Bronchial epithelial cell (primary cell): ENCODE measurements at regions not wholly inside any gene's neighbourhood (a gene's known extent, or its start where the extent isn't known, plus 50 kb on each side); places are given as distances from the start of the nearest gene placed in this dataset.

Experiments used
- DNase-seq: peaks from one replicate; pipeline ENCODE4 v3.0.0-alpha.2; 2010; ENCODE audit warnings: low read depth
- FAIRE-seq: peaks from 2 replicates; lab custom pipeline; 2011; peaks lifted over from hg19 to GRCh38; lab: Jason Lieb, UNC
- H3K27me3 ChIP-seq: 2 replicates; pipeline ENCODE4 v1.5.1; 2011; ENCODE audit warnings: low read length; ENCODE audit not compliant: control insufficient read depth, insufficient read depth
- H3K36me3 ChIP-seq: 2 replicates; pipeline ENCODE4 v1.5.1; 2011; ENCODE audit warnings: low read length; ENCODE audit not compliant: control insufficient read depth, insufficient read depth
- H3K4me3 ChIP-seq: 2 replicates; pipeline ENCODE4 v1.5.1; 2011; ENCODE audit warnings: mild to moderate bottlenecking, low read depth, low read length, control low read depth
- CTCF ChIP-seq: IDR thresholded peaks from 2 replicates; pipeline ENCODE4 v1.5.1; 2011; ENCODE audit warnings: mild to moderate bottlenecking, moderate library complexity, low read length, control low read depth, inconsistent platforms; ENCODE audit not compliant: insufficient read depth, severe bottlenecking

GRCh38 chrY:17366400-17366799, 513.6 kb downstream of the CDY2B start:
- no peaks in the 10 kb centered on the region for H3K36me3 ChIP-seq
- no peak for FAIRE-seq
- DNase-seq: no peak
- no peaks in the 10 kb centered on the region for H3K27me3 ChIP-seq
- no peak overlapping the region for H3K4me3 ChIP-seq
- no peak for TF ChIP-seq CTCF

- FAIRE-seq: no peak
- Histone ChIP-seq H3K36me3 (no peaks in the 10 kb centered on the region), H3K27me3 (no peaks in the 10 kb centered on the region), H3K4me3 (no peak overlapping the region)
- TF ChIP-seq CTCF: no peak
- no peak for DNase-seq
These were observed 541.0 kb downstream of the CDY2B start for GRCh38 chrY:17339028-17339427.

- H3K36me3 ChIP-seq: no peaks in the 10 kb centered on the region
- DNase-seq (no peak), FAIRE-seq (no peak)
- no peaks in the 10 kb centered on the region for H3K27me3 ChIP-seq
- no peak overlapping the region for H3K4me3 ChIP-seq
- no peak for TF ChIP-seq CTCF
These were observed 549.3 kb downstream of the CDY2B start for GRCh38 chrY:17330733-17331132.

GRCh38 chrY:17319916-17320315, 560.1 kb downstream of the CDY2B start:
- H3K27me3 ChIP-seq: no peaks in the 10 kb centered on the region
- no peaks in the 10 kb centered on the region for H3K36me3 ChIP-seq
- peak; percentile 61 for DNase-seq
- H3K4me3 ChIP-seq: no peak overlapping the region
- no peak for FAIRE-seq
- no peak for TF ChIP-seq CTCF

GRCh38 chrY:17318631-17319030, 561.4 kb downstream of the CDY2B start:
- H3K36me3 ChIP-seq: no peaks in the 10 kb centered on the region
- H3K4me3 ChIP-seq: no peak overlapping the region
- FAIRE-seq (no peak), DNase-seq (peak; percentile 10)
- TF ChIP-seq CTCF: no peak
- no peaks in the 10 kb centered on the region for H3K27me3 ChIP-seq

- H3K27me3 ChIP-seq: no peaks in the 10 kb centered on the region
- peak; percentile 15 for DNase-seq
These were observed 603.0 kb downstream of the CDY2B start for GRCh38 chrY:17277056-17277455.

More at GRCh38 chrY:17277056-17277455, 603.0 kb downstream of the CDY2B start:
- no peak for FAIRE-seq
- Histone ChIP-seq H3K4me3 (no peak overlapping the region), H3K36me3 (no peaks in the 10 kb centered on the region)
- TF ChIP-seq CTCF: no peak
